ENCODE measurements at regions not wholly inside any gene's neighbourhood (a gene's known extent, or its start where the extent isn't known, plus 50 kb on each side); places are given as distances from the start of the nearest gene placed in this dataset.
A peak's percentile ranks its signal among the peaks of the same experiment; 100 is the strongest.

GRCh38 chr4:130187587-130187986 is 1091.6 kb downstream of the C4orf33 start:
- TF ChIP-seq FOXA1 (IDR thresholded peaks at IDR 0.05): no peak
- no peak for TF ChIP-seq CTBP1 (IDR thresholded peaks at IDR 0.05; ENCODE audit: borderline replicate concordance)
- ChIA-PET POLR2A (no interaction called here), CTCF (no interaction called here)

GRCh38 chr4:130192787-130193186 is 1096.8 kb downstream of the C4orf33 start:
- POLR2A ChIA-PET: no interaction called here
- no peak for TF ChIP-seq TARDBP (IDR thresholded peaks at IDR 0.05)

More at GRCh38 chr4:130187587-130187986, 1091.6 kb downstream of the C4orf33 start:
- DNase-seq (ENCODE audit: extremely low spot score): no peak

GRCh38 chr4:130197946-130198345 is 1102.0 kb downstream of the C4orf33 start:
- CTCF ChIA-PET: no interaction called here
- no peak for DNase-seq (ENCODE audit: extremely low spot score)
- POLR2A ChIA-PET: no interaction called here
- TF ChIP-seq CTBP1 (IDR thresholded peaks at IDR 0.05; ENCODE audit: borderline replicate concordance) (no peak), LEF1 (IDR thresholded peaks at IDR 0.05; ENCODE audit: borderline replicate concordance) (no peak), TARDBP (IDR thresholded peaks at IDR 0.05) (no peak), FOXM1 (IDR thresholded peaks at IDR 0.05; ENCODE audit: borderline replicate concordance) (no peak), L3MBTL2 (conservative IDR thresholded peaks at IDR 0.05) (no peak), FOXA1 (IDR thresholded peaks at IDR 0.05) (no peak), ELF4 (IDR thresholded peaks at IDR 0.05) (no peak), PKNOX1 (IDR thresholded peaks at IDR 0.05) (no peak), ARNT (IDR thresholded peaks at IDR 0.05) (no peak)

More at GRCh38 chr4:130192787-130193186, 1096.8 kb downstream of the C4orf33 start:
- CTCF ChIA-PET: no interaction called here
- DNase-seq (ENCODE audit: extremely low spot score): no peak

- ChIA-PET CTCF (no interaction called here), POLR2A (no interaction called here)
- TF ChIP-seq ELF4 (IDR thresholded peaks at IDR 0.05) (no peak), L3MBTL2 (conservative IDR thresholded peaks at IDR 0.05) (no peak), ARNT (IDR thresholded peaks at IDR 0.05) (no peak), FOXM1 (IDR thresholded peaks at IDR 0.05; ENCODE audit: borderline replicate concordance) (no peak), TARDBP (IDR thresholded peaks at IDR 0.05) (no peak), FOXK2 (IDR thresholded peaks at IDR 0.05) (no peak), SUZ12 (IDR thresholded peaks at IDR 0.05) (no peak), SP1 (IDR thresholded peaks at IDR 0.05) (no peak), NFRKB (IDR thresholded peaks at IDR 0.05) (no peak), HDGF (IDR thresholded peaks at IDR 0.05; ENCODE audit: borderline replicate concordance) (no peak), CTBP1 (IDR thresholded peaks at IDR 0.05; ENCODE audit: borderline replicate concordance) (no peak), LEF1 (IDR thresholded peaks at IDR 0.05; ENCODE audit: borderline replicate concordance) (no peak), BHLHE40 (IDR thresholded peaks at IDR 0.05; ENCODE audit: borderline replicate concordance) (no peak), ZNF384 (IDR thresholded peaks at IDR 0.05) (no peak), PKNOX1 (IDR thresholded peaks at IDR 0.05) (no peak), FOXA1 (IDR thresholded peaks at IDR 0.05) (no peak)
- DNase-seq (ENCODE audit: extremely low spot score): no peak
Observed at GRCh38 chr4:130203571-130203970, 1107.6 kb downstream of the C4orf33 start.

GRCh38 chr4:130210864-130211263 is 1114.9 kb downstream of the C4orf33 start:
- TF ChIP-seq NFRKB (IDR thresholded peaks at IDR 0.05) (no peak), L3MBTL2 (conservative IDR thresholded peaks at IDR 0.05) (no peak), CTBP1 (IDR thresholded peaks at IDR 0.05; ENCODE audit: borderline replicate concordance) (no peak), ELF4 (IDR thresholded peaks at IDR 0.05) (no peak), LEF1 (IDR thresholded peaks at IDR 0.05; ENCODE audit: borderline replicate concordance) (no peak), HDGF (IDR thresholded peaks at IDR 0.05; ENCODE audit: borderline replicate concordance) (no peak), TARDBP (IDR thresholded peaks at IDR 0.05) (no peak), BHLHE40 (IDR thresholded peaks at IDR 0.05; ENCODE audit: borderline replicate concordance) (no peak), SP1 (IDR thresholded peaks at IDR 0.05) (no peak), ZNF384 (IDR thresholded peaks at IDR 0.05) (no peak), FOXA1 (IDR thresholded peaks at IDR 0.05) (no peak), ARNT (IDR thresholded peaks at IDR 0.05) (no peak), FOXM1 (IDR thresholded peaks at IDR 0.05; ENCODE audit: borderline replicate concordance) (no peak), FOXK2 (IDR thresholded peaks at IDR 0.05) (no peak)

GRCh38 chr4:130214268-130214667 is 1118.3 kb downstream of the C4orf33 start:
- POLR2A ChIA-PET: no interaction called here
- TF ChIP-seq ELF4 (IDR thresholded peaks at IDR 0.05) (no peak), FOXM1 (IDR thresholded peaks at IDR 0.05; ENCODE audit: borderline replicate concordance) (no peak), ARNT (IDR thresholded peaks at IDR 0.05) (no peak), TARDBP (IDR thresholded peaks at IDR 0.05) (no peak), SP1 (IDR thresholded peaks at IDR 0.05) (no peak), FOXK2 (IDR thresholded peaks at IDR 0.05) (no peak), FOXA1 (IDR thresholded peaks at IDR 0.05) (no peak), NFRKB (IDR thresholded peaks at IDR 0.05) (no peak), LEF1 (IDR thresholded peaks at IDR 0.05; ENCODE audit: borderline replicate concordance) (no peak)
- no peak for DNase-seq (ENCODE audit: extremely low spot score)
- CTCF ChIA-PET: interaction anchor here (0.7 kb wide), 1 partner anchor 9 kb away, joined by 3 read pairs; no protein-coding TSS in a partner anchor

More at GRCh38 chr4:130210864-130211263, 1114.9 kb downstream of the C4orf33 start:
- CTCF ChIA-PET: no interaction called here
- POLR2A ChIA-PET: no interaction called here
- DNase-seq (ENCODE audit: extremely low spot score): peak; percentile 7

- TF ChIP-seq SUZ12 (IDR thresholded peaks at IDR 0.05) (no peak), BHLHE40 (IDR thresholded peaks at IDR 0.05; ENCODE audit: borderline replicate concordance) (no peak), ELF4 (IDR thresholded peaks at IDR 0.05) (no peak), FOXK2 (IDR thresholded peaks at IDR 0.05) (no peak)
- ChIA-PET POLR2A (no interaction called here), CTCF (no interaction called here)
- DNase-seq (ENCODE audit: extremely low spot score): no peak
Observed at GRCh38 chr4:130233377-130234047, 1137.6 kb downstream of the C4orf33 start.

Measured in HEK293T (cell line).